Limb (tissue), 2 donors: ENCODE measurements at regions not wholly inside any gene's neighbourhood (a gene's known extent, or its start where the extent isn't known, plus 50 kb on each side); places are given as distances from the start of the nearest gene placed in this dataset.

ENCODE experiments used
- DNase-seq, 2 donors: peaks; one replicate each; pipeline ENCODE4 v3.0.0-alpha.2; 2016; ENCODE audit errors: extremely low spot score in 2 of 2

DNA sequence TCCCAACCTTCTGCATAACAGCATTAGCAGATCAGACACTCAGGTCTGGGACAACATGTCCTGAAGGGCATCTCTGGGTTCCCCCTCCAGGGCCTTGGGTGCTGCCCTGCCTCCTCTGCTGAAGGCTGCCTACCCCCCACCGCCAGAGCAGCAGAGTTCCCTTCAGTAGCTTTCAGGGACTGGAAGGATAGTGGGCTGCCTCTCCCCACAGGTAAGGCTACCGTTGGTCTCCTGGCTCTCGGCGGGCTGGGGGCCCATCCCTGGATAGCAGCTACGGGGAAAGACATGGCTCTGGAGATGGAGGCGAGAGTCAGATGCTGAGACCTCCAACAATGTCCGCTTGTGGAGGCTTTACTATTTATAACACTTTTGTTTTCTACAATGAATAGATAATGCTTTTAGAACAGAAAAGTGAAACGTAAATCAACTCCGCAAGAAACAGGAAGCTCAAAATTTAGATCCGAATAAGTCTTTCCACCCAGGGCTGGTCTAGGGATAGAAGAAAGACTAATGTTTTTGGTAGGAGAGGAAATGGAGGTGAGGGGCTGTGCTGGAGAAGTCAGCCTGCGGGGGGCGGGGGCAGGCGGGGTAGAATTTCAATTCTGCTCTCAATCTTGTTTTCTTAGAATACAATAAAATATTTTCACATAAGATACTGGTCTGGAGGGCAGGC is 58.4 kb downstream of the ARL4C start:
- DNase-seq, result no peak

DNA sequence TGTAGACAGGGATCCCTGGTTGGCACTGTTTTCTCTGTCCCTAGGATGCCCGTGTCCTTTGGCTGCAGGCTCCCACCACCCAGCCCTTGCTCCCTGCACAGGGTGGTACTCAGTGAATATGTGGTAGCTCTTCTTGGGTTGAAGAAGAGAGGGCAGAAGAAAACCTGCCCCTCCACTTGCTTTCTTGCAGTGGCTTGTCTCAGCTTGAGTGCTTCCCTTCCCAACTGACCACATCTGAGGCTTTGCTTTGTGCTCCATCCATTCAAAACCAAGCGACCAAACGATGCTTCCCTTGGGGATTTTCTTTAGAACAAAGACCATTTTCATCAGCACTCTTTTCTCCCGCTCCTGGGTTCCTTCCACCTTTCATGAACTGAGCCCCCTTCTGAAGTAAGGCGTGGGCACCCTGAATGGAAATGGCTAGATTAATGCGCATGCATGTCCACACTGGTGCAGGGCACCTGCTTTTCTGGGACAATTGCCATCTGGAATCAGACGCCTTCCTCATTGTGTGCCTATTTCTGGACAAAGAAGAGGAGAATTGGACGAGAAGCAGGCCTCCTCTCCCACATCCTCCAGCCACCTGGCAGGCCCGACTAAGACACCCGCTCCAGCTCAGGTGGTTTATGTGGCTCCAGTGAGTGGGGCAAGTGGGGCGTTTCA is 59.1 kb downstream of the ARL4C start:
- DNase-seq, result no peak

DNA sequence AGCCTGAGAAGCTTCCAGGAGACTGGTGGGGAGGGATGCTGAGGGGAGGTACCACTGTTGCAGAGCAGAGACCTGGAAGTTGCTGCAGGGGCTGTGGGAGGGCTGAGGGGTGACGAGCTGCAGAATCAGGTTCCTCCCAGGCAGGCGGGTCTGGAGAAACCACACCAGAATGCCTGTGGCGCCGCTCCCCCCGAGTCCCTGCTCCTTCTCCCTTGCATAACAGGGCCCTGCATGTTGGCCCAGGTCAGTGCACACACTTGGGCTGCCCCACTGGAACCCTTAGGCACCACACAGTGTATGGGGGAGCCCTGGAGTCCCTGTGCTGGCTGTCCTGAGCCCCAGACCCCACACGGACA is 60.4 kb downstream of the ARL4C start:
- DNase-seq, result no peak

- no peak for DNase-seq
Observed at GRCh38 chr2:234435836-234436481, 60.9 kb downstream of the ARL4C start.

DNA sequence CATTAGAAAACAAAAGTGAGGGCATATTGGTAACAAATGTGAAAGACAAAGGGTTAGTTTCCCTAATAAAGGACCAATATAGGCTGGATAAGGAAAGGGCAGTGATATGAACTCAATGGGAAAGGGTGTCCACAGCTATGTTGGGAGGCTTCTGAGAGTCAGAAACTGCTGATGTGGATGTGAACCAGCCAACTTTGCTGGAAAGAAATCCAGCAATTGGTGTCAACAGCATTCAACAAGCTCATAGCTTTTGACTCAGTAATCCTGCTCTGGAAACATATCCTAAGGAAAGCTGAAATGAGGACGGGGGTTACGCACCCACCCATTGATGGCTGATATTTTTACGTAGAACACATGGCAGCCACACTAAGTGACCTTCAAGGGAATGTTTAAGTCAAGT is 63.7 kb downstream of the ARL4C start:
- DNase-seq, result no peak

GRCh38 chr2:234430871-234431270 is 66.0 kb downstream of the ARL4C start:
- no peak for DNase-seq

GRCh38 chr2:234429265-234429664 is 67.6 kb downstream of the ARL4C start:
- DNase-seq, result no peak

DNA sequence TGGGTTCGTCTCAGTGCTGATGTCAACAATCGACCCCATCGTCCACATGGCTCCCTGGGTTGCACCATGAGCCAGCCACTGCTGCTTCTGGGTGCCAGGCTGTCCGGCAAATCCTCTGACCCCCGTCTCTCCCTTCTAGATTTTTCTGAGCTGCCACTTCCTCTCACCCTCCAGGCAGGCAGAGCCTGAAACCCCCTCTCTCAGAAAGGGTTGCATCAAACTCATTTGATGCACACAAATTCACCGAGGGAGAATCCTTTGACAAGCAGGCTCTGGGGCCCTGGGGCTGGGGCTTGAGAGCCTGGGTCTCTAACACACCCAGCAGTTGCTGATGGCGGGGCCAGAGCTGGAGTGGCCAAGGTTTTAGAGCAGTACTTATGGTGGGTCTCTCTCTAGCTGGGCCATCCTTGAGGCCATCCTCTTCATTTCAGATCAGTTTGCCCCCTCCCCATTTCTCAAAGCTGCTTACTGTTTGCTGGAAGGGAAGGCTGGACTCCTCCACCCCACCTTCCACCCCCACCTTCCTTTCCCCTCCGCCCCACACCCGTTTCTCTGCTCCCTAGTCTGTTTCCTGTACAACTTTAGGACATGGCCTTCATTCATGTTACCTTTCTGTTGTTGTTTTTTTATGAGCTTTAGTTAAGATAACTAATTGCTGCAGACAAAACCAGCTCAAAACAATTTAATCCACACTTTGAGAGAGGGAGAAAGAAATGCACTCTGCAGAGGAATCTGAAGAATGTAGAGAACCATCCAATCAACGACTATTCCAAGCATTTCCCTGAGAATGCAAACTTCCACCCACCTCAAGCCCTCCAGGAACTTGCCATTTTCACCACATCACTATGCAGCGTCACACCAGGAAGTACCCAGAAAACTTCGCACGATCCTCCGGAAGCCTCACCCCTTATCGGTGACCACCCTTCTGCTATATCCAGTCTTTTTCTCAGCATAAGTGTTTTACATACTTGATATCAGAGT is 69.5 kb downstream of the ARL4C start:
- DNase-seq, result no peak

- DNase-seq, result no peak
Observed at GRCh38 chr2:234426616-234427015, 70.3 kb downstream of the ARL4C start.

GRCh38 chr2:234425639-234426603 is 71.0 kb downstream of the ARL4C start:
- DNase-seq, result no peak

DNA sequence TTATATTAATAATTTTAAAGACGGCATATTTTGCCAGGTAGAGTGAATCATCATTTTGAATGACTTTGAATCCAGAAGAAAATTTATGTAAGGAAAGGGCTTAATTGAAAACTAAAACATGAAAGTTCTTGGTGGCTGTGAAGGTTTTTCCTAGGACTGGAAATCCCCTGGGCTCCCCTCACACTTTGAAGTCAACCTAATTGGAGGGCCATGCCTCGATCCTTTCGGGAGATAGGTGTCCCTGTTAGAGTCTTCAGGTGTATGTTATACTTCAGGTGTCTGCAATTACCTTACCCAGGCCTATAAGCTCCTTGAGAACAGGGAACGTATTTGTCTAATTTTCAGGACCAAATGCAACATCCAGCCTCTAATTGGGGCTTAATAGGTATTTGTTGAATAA is 73.0 kb downstream of the ARL4C start:
- no peak for DNase-seq

DNA sequence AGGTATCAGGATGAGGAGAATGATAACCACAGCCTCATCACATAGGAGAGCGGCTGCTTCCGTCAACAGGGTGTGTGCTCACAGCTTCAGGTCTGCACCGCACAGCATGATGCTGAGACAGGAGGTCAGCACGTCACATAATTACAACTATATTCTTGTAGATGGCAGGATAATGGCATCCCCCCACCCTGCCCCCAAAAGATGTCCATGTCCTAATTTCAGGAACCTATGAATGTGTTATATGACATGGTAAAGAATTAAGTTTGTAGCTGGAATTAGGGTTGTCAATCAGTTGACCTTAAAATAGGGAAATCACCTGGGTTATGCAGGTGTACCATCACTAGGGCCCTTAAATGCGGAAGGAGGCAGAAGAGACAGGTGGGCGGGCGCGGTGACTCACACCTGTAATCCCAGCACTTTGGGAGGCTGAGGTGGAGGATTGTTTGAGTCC is 73.9 kb downstream of the ARL4C start:
- DNase-seq, result no peak

DNA sequence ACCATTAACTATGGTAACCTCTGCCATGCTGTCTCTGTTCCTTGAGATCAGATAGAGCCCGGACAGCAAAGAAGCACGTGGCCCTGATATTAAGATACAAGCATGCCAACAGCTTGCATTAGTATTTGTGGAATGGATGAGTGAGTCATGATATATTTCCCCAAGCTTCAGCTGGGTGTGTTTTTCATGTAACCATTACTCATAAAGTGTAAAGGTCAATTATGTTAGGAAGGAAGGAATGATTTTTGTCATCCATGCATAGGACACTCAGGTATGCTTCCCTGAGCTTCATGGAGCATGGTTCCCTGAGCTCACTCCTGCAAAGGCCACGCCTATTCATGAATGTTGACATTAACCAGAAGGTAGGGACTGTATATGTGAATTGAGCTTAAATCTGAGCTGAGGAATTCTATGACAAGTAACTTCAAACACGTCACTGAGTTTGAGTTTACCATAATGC is 74.6 kb downstream of the ARL4C start:
- DNase-seq, result no peak

DNA sequence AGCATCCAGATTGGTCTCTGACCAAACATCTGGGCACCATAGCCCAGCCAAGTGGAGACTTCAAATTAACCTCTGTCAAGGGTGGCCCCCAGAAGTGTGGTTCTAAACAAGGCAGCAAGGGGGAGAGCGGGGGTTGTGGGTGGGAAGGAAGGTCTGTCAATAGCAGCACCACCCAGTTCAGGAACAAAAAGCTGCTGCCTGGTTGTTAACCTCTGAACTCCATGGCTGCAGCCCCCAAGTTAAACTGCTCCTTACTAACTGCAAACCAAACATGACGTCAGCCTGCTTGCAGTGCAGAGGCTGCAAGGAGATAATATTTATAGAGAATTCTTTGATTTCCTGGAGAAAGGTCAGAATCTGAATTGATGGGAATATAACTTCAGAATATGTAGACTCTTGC is 76.5 kb downstream of the ARL4C start:
- DNase-seq, result no peak

DNA sequence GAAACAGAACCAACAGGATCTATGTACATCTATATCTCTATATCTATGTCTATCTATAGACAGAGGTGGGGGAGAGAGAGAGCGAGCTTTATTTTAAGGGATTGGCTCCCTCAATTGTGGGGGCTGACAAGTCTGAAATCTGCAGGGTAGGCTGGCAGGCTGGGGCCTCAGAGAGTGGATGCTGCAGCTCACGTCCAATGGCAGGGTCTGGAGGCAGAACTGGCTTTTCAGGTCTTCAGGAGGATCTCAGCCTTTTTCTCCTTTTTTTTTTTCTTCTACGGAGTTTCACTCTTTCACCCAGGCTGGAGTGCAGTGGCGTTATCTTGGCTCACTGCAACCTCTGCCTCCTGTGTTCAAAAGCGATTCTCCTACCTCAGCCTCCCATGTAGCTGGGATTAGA is 77.2 kb downstream of the ARL4C start:
- no peak for DNase-seq

- no peak for DNase-seq
Observed at GRCh38 chr2:234415706-234416105, 81.2 kb downstream of the ARL4C start.

DNA sequence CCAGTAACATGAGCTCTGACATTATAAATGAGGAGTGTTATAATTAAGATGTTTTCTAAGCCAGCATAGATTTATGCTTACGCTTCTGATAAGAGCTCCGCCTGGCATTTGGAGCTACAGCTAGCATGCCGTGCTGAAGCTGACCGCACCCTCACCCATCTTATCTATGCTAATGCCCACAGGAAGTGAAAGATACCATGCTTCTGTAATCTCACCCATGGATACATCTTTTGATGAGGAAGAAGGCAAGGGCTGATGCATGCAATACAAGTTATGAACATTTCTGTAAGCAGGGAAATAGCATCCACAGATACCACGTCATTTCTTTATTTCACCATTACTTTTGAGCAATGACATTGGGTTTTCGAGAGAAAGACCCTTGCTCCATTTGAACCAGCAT is 82.3 kb downstream of the ARL4C start:
- DNase-seq, result no peak

DNA sequence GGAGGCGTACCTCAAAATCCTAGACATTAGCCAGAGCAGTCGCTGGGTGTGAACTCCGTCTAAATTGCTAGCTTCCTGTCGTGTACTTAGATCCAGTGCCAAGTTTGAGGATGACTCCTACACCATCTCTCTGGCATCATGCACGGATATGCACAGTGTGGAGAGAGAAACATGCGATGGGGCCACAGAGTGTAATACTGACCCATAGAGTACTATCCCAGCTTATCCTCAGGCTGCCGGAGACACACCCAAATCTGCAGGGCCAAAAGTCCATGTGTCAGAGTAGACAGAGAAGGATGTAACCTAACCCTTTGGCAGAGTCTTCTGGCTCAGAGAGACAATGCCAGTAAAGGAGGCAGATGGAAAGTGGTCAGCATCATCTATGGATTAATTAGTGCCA is 84.2 kb downstream of the ARL4C start:
- no peak for DNase-seq

DNA sequence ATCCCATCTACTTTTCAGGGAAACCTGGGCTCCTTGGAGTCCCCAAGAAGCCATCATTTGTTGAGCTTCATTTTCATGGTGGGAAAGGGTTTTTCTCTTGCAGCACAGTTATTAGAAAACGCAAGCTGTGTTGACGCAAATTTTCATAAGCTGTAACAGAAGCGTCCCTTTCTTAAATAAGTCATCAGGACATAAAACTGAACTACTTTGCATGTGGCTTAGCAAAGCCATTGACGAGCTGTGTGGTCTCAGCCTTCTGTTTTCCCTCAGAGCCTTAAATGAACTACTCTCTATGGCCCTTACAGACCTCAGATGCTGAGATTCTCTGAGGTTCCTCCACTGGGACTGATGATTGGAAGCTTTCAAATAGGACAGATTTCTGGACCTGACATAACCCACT is 85.1 kb downstream of the ARL4C start:
- no peak for DNase-seq

DNA sequence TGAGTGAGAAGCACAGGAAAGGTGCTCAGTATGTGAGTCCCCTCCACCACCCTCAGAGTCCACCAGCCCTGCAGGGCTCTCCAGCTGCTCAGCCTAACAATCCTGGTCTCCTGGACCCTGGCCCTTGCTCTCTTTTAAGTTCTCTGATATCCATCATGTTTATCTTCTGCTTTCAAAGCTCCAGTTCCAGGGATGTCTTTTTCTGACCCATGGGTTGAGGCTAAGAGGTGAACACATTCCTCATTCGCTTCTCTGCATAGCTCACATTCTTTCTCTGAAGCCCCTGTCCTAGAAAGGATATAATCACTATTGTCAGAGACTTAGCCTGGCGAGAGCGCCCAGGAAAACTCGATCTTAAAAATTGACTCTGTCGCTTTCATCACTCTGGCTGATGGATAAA is 86.4 kb downstream of the ARL4C start:
- DNase-seq, result no peak

- no peak for DNase-seq
Observed at GRCh38 chr2:234409590-234409989, 87.3 kb downstream of the ARL4C start.
